HG02571 (cell line): ENCODE measurements at regions not wholly inside any gene's neighbourhood (a gene's known extent, or its start where the extent isn't known, plus 50 kb on each side); places are given as distances from the start of the nearest gene placed in this dataset.
"Not testable (repeated sequence)": the region's sequence is repeated elsewhere in the genome, so short reads cannot be mapped to it uniquely, and the experiment has no call there.

ENCODE experiments used
- ATAC-seq: cut with Tn5 transposase; IDR thresholded peaks from one replicate; pipeline ENCODE4 v1.9.1; 2021; ENCODE audit warnings: mild to moderate bottlenecking, moderate library complexity; ENCODE audit not compliant: unreplicated experiment

GRCh38 chr5:117379521-117379920 is 804.9 kb upstream of the SEMA6A start:
- no peak for ATAC-seq

GRCh38 chr5:117376748-117377147 is 802.1 kb upstream of the SEMA6A start:
- ATAC-seq, result no peak

GRCh38 chr5:117359895-117360294 is 785.3 kb upstream of the SEMA6A start:
- no peak for ATAC-seq

GRCh38 chr5:117357886-117358285 is 783.3 kb upstream of the SEMA6A start:
- ATAC-seq, result no peak

GRCh38 chr5:117347280-117347679 is 772.7 kb upstream of the SEMA6A start:
- no peak for ATAC-seq

- ATAC-seq, result not testable (repeated sequence)
Observed at GRCh38 chr5:117343726-117344125, 769.1 kb upstream of the SEMA6A start.

- ATAC-seq, result no peak
Observed at GRCh38 chr5:117337064-117337749, 762.6 kb upstream of the SEMA6A start.

GRCh38 chr5:117336208-117336607 is 761.6 kb upstream of the SEMA6A start:
- no peak for ATAC-seq

GRCh38 chr5:117333011-117333410 is 758.4 kb upstream of the SEMA6A start:
- ATAC-seq, result no peak

- ATAC-seq, result no peak
Observed at GRCh38 chr5:117332341-117332740, 757.7 kb upstream of the SEMA6A start.

GRCh38 chr5:117327511-117327910 is 752.9 kb upstream of the SEMA6A start:
- no peak for ATAC-seq

GRCh38 chr5:117326997-117327396 is 752.4 kb upstream of the SEMA6A start:
- ATAC-seq, result no peak

- no peak for ATAC-seq
Observed at GRCh38 chr5:117318528-117318927, 743.9 kb upstream of the SEMA6A start.

GRCh38 chr5:117315170-117315569 is 740.5 kb upstream of the SEMA6A start:
- ATAC-seq, result no peak

- ATAC-seq, result not testable (repeated sequence)
Observed at GRCh38 chr5:117304512-117305107, 730.0 kb upstream of the SEMA6A start.

- no peak for ATAC-seq
Observed at GRCh38 chr5:117302949-117303348, 728.3 kb upstream of the SEMA6A start.

GRCh38 chr5:117302473-117302872 is 727.9 kb upstream of the SEMA6A start:
- ATAC-seq, result no peak

GRCh38 chr5:117299936-117300328 is 725.3 kb upstream of the SEMA6A start:
- ATAC-seq, result no peak

- no peak for ATAC-seq
Observed at GRCh38 chr5:117299224-117299935, 724.8 kb upstream of the SEMA6A start.

GRCh38 chr5:117296872-117297271 is 722.2 kb upstream of the SEMA6A start:
- ATAC-seq, result no peak

- no peak for ATAC-seq
Observed at GRCh38 chr5:117295941-117296340, 721.3 kb upstream of the SEMA6A start.

- no peak for ATAC-seq
Observed at GRCh38 chr5:117286813-117287212, 712.2 kb upstream of the SEMA6A start.
